SK-N-SH (cell line): ENCODE measurements at regions not wholly inside any gene's neighbourhood (a gene's known extent, or its start where the extent isn't known, plus 50 kb on each side); places are given as distances from the start of the nearest gene placed in this dataset.

ENCODE experiments used
- CTCF ChIA-PET: fragments of 300-600, 350-600 bp; formaldehyde crosslinking; extraction: SDS; loops from one replicate; lab custom pipeline; 2021; lab: Yijun Ruan, JAX
- POLR2A ChIA-PET: fragments of 350-600 bp; sonication (Branson Sonifier 250); formaldehyde crosslinking; extraction: SDS; loops from one replicate; lab custom pipeline; 2020; ENCODE audit warnings: antibody characterized with exemption, inconsistent platforms; lab: Yijun Ruan, JAX
- DNase-seq: peaks from one replicate; pipeline ENCODE4 v3.0.0; 2012
- H2AFZ ChIP-seq: fragments of 200-600 bp; sonication (generic); 2 replicates; pipeline ENCODE4 v1.8.1; 2016; ENCODE audit warnings: antibody characterized with exemption, mild to moderate bottlenecking, low read depth
- H3F3A ChIP-seq: fragments of 200-600 bp; sonication (generic); replicated peaks from 2 replicates; pipeline ENCODE3; 2016; ENCODE audit warnings: antibody characterized with exemption, mild to moderate bottlenecking; ENCODE audit not compliant: insufficient read depth
- H3K27ac ChIP-seq, 2 experiments: fragments of 200-500 bp in 1 of 2; fragments of 200-600 bp in 1 of 2; sonication (Bioruptor generic) in 1 of 2; sonication (generic), shearing (Covaris generic) in 1 of 2; 2 replicates each; pipeline versions ENCODE4 v1.5.1 to v1.6.1; 2014 to 2016; ENCODE audit warnings: low read depth in 2 of 2, inconsistent platforms in 1 of 2, low read length in 1 of 2, mild to moderate bottlenecking in 1 of 2, mixed read lengths in 1 of 2
- H3K27me3 ChIP-seq: fragments of 200-600 bp; sonication (generic), shearing (Covaris generic); 2 replicates; pipeline ENCODE4 v1.6.1; 2016; ENCODE audit warnings: mixed run types; ENCODE audit not compliant: insufficient read depth
- H3K36me3 ChIP-seq, 2 experiments: fragments of 200-500 bp in 1 of 2; fragments of 200-600 bp in 1 of 2; sonication (Bioruptor generic) in 1 of 2; sonication (generic) in 1 of 2; replicated peaks in 1 of 2; 2 replicates each; pipeline versions ENCODE3 to v1.5.1; 2014 to 2016; ENCODE audit warnings: low read length in 1 of 2, mild to moderate bottlenecking in 1 of 2; ENCODE audit not compliant: insufficient read depth in 2 of 2, control insufficient read depth in 1 of 2
- H3K4me1 ChIP-seq, 2 experiments: fragments of 200-500 bp in 1 of 2; fragments of 200-600 bp in 1 of 2; sonication (Bioruptor generic) in 1 of 2; sonication (generic), shearing (Covaris generic) in 1 of 2; 2 replicates each; pipeline versions ENCODE4 v1.5.1 to v1.6.1; 2014 to 2016; ENCODE audit warnings: low read depth in 1 of 2, low read length in 1 of 2, mixed run types in 1 of 2; ENCODE audit not compliant: insufficient read depth in 2 of 2, control insufficient read depth in 1 of 2
- H3K4me2 ChIP-seq: fragments of 200-600 bp; sonication (generic), shearing (Covaris generic); 2 replicates; pipeline ENCODE4 v1.6.1; 2017; ENCODE audit warnings: mixed run types
- H3K4me3 ChIP-seq, 2 experiments: fragments of 200-500 bp in 1 of 2; fragments of 200-600 bp in 1 of 2; sonication (Bioruptor generic) in 1 of 2; sonication (generic), shearing (Covaris generic) in 1 of 2; 2 replicates each; pipeline versions ENCODE4 v1.5.1 to v1.8.1; 2014 to 2016; ENCODE audit warnings: low read depth in 2 of 2, inconsistent platforms in 1 of 2, low read length in 1 of 2, mild to moderate bottlenecking in 1 of 2, mixed read lengths in 1 of 2, moderate library complexity in 1 of 2
- H3K79me2 ChIP-seq: fragments of 200-600 bp; sonication (generic); 2 replicates; pipeline ENCODE4 v1.8.1; 2017; ENCODE audit warnings: mild to moderate bottlenecking; ENCODE audit not compliant: insufficient read depth
- H3K9ac ChIP-seq: fragments of 200-600 bp; sonication (generic); 2 replicates; pipeline ENCODE4 v1.6.1; 2017; ENCODE audit warnings: mixed run types
- H3K9me2 ChIP-seq: fragments of 200-600 bp; sonication (generic); 2 replicates; pipeline ENCODE4 v1.6.1; 2017; ENCODE audit warnings: mixed run types
- H3K9me3 ChIP-seq: fragments of 200-600 bp; sonication (generic); 2 replicates; pipeline ENCODE4 v1.6.1; 2017; ENCODE audit warnings: mixed run types, mild to moderate bottlenecking, moderate library complexity
- H4K20me1 ChIP-seq: fragments of 200-600 bp; sonication (generic); 2 replicates; pipeline ENCODE4 v1.6.1; 2017; ENCODE audit warnings: mild to moderate bottlenecking, mixed run types; ENCODE audit not compliant: insufficient read depth
- CHD2 ChIP-seq: fragments of 150-350 bp; IDR thresholded peaks from 2 replicates; pipeline ENCODE4 v1.6.1; 2018; ENCODE audit warnings: low read length; ENCODE audit not compliant: partially characterized antibody
- ELF1 ChIP-seq: IDR thresholded peaks from 2 replicates; pipeline ENCODE4 v1.4.0; 2012
- IRF3 ChIP-seq: fragments of 150-350 bp; IDR thresholded peaks from 2 replicates; pipeline ENCODE4 v1.6.1; 2016; ENCODE audit warnings: mild to moderate bottlenecking, low read depth, low read length
- MXI1 ChIP-seq: IDR thresholded peaks from 2 replicates; pipeline ENCODE4 v1.6.1; 2012; ENCODE audit warnings: mild to moderate bottlenecking, low read depth, low read length, improper control_type of control experiment
- POLR2AphosphoS5 ChIP-seq: IDR thresholded peaks from 2 replicates; pipeline ENCODE4 v1.6.1; 2012; ENCODE audit warnings: low read depth, low read length
- RFX5 ChIP-seq: IDR thresholded peaks from 2 replicates; pipeline ENCODE4 v1.6.1; 2012; ENCODE audit warnings: mild to moderate bottlenecking, improper control_type of control experiment, low read length
- RXRA ChIP-seq: IDR thresholded peaks from 2 replicates; pipeline ENCODE4 v1.4.0; 2012; ENCODE audit warnings: low read depth, mild to moderate bottlenecking, borderline replicate concordance
- SMC3 ChIP-seq: IDR thresholded peaks from 2 replicates; pipeline ENCODE4 v1.6.1; 2012; ENCODE audit warnings: low read depth, low read length, improper control_type of control experiment
- USF1 ChIP-seq: IDR thresholded peaks from 2 replicates; pipeline ENCODE4 v1.4.0; 2012; ENCODE audit warnings: low read depth, borderline replicate concordance
- USF2 ChIP-seq: fragments of 150-350 bp; IDR thresholded peaks from 2 replicates; pipeline ENCODE4 v1.6.1; 2017; ENCODE audit warnings: antibody characterized with exemption, low read length, low read depth, borderline replicate concordance
- ZBTB33 ChIP-seq: IDR thresholded peaks from 2 replicates; pipeline ENCODE4 v1.4.0; 2012; ENCODE audit warnings: low read depth, borderline replicate concordance
- WGBS: methylation state at CpG from one replicate; pipeline ENCODE4 v1.1.6; 2017; ENCODE audit warnings: low lambda C conversion rate; 5-methylcytosine and 5-hydroxymethylcytosine counted together

- Histone ChIP-seq H3K9me2 (no peaks in the 10 kb centered on the region), H4K20me1 (no peaks in the 10 kb centered on the region), H3K4me1 (no peaks in the 10 kb centered on the region), H3K27ac (no peak overlapping the region), H3K27me3 (no peaks in the 10 kb centered on the region), H3K79me2 (no peaks in the 10 kb centered on the region), H3K4me3 (no peak overlapping the region)
- WGBS: 30% methylated on average over 2 of the region's 2 CpGs
- POLR2A ChIA-PET: no interaction called here
- TF ChIP-seq RFX5: no peak
- TF ChIP-seq RXRA: no peak
- TF ChIP-seq ZBTB33: no peak
- TF ChIP-seq, all 33 proteins: peak for 0
- Histone ChIP-seq H3K9ac (no peak overlapping the region), H3K4me2 (no peak overlapping the region), H3K9me3 (no peaks in the 10 kb centered on the region), H3F3A (no peaks in the 10 kb centered on the region), H2AFZ (no peak overlapping the region), H3K36me3 (no peaks in the 10 kb centered on the region)
- CTCF ChIA-PET: no interaction called here
- DNase-seq: no peak
Measured at GRCh38 chr2:226308986-226309385, 490.6 kb downstream of the IRS1 start.

GRCh38 chr2:226308323-226308680 lies 491.3 kb downstream of the IRS1 start:
- H3K27ac ChIP-seq: no peak overlapping the region
- no peaks in the 10 kb centered on the region for H3K9me3 ChIP-seq
- no peak for DNase-seq
- H3K36me3 ChIP-seq: no peaks in the 10 kb centered on the region
- H3K4me3 ChIP-seq: no peak overlapping the region
- TF ChIP-seq MXI1: no peak
- H2AFZ ChIP-seq: no peak overlapping the region
- no peak overlapping the region for H3K4me2 ChIP-seq
- no peaks in the 10 kb centered on the region for H3K9me2 ChIP-seq
- ChIA-PET POLR2A (no interaction called here), CTCF (no interaction called here)
- H4K20me1 ChIP-seq: no peaks in the 10 kb centered on the region
- H3K79me2 ChIP-seq: no peaks in the 10 kb centered on the region
- H3F3A ChIP-seq: no peaks in the 10 kb centered on the region
- no peaks in the 10 kb centered on the region for H3K4me1 ChIP-seq
- H3K9ac ChIP-seq: no peak overlapping the region
- no peaks in the 10 kb centered on the region for H3K27me3 ChIP-seq
- WGBS: 30% methylated on average over 2 of the region's 2 CpGs

GRCh38 chr2:226307487-226308322 lies 491.9 kb downstream of the IRS1 start:
- 43% methylated on average over 4 of the region's 4 CpGs for WGBS
- H3K79me2 ChIP-seq: no peaks in the 10 kb centered on the region
- no peak overlapping the region for H3K4me3 ChIP-seq
- H3K4me2 ChIP-seq: no peak overlapping the region
- CTCF ChIA-PET: interaction anchor here (0.5 kb wide), 1 partner anchor 137 kb away, joined by 3 read pairs; no protein-coding TSS in a partner anchor
- no peaks in the 10 kb centered on the region for H3K27me3 ChIP-seq
- H3K36me3 ChIP-seq: no peaks in the 10 kb centered on the region
- no peaks in the 10 kb centered on the region for H3K9me2 ChIP-seq
- H3K9ac ChIP-seq: no peak overlapping the region
- DNase-seq: no peak
- no peaks in the 10 kb centered on the region for H3K9me3 ChIP-seq
- H3K27ac ChIP-seq: no peak overlapping the region
- no peaks in the 10 kb centered on the region for H3F3A ChIP-seq
- H2AFZ ChIP-seq: no peak overlapping the region
- no peaks in the 10 kb centered on the region for H3K4me1 ChIP-seq
- POLR2A ChIA-PET: no interaction called here
- H4K20me1 ChIP-seq: no peaks in the 10 kb centered on the region
- TF ChIP-seq ELF1 (no peak), USF1 (no peak), IRF3 (no peak), SMC3 (no peak), ZBTB33 (no peak), USF2 (no peak), POLR2AphosphoS5 (no peak), CHD2 (no peak), MXI1 (no peak)
